Peyer's patch (tissue), 4 donors: ENCODE measurements at regions not wholly inside any gene's neighbourhood (a gene's known extent, or its start where the extent isn't known, plus 50 kb on each side); places are given as distances from the start of the nearest gene placed in this dataset.

Experiments
- POLR2A ChIP-seq, 2 donors: fragments of 450-650 bp; IDR thresholded peaks; one replicate each; pipeline ENCODE4 v1.5.1; 2017; ENCODE audit warnings: antibody characterized with exemption in 2 of 2, mild to moderate bottlenecking in 2 of 2, moderate library complexity in 2 of 2
- TF ChIP-seq, protein P1 (sequence below), 6 experiments: fragments of 450-650 bp in 4 of 6; fragments of 200-600 bp in 2 of 6; sonication (generic) in 1 of 6; IDR thresholded peaks; one replicate each; pipeline ENCODE4 v1.5.1; 2017 to 2019; ENCODE audit warnings: antibody characterized with exemption in 6 of 6, mild to moderate bottlenecking in 3 of 6, moderate library complexity in 1 of 6

DNA sequence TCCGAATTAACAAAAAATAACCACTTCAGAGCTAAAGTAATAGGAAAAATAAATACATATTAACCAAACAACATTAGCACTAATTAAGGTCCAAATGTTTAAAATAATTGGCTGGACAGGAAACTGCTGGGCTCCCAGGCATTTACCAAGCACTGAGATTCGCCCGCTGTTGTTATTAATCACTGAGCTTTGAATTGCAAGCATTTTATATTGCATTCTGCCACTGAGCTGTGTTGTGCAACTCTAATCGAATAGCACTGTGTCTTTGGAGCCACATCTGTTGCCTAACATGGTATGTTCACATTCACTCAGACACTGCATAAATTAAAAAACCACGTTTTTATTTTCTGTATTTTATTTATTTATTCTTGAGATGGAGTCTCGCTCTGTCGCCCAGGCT, 88.9 kb downstream of the SOWAHC start:
- TF ChIP-seq, protein P1, sequence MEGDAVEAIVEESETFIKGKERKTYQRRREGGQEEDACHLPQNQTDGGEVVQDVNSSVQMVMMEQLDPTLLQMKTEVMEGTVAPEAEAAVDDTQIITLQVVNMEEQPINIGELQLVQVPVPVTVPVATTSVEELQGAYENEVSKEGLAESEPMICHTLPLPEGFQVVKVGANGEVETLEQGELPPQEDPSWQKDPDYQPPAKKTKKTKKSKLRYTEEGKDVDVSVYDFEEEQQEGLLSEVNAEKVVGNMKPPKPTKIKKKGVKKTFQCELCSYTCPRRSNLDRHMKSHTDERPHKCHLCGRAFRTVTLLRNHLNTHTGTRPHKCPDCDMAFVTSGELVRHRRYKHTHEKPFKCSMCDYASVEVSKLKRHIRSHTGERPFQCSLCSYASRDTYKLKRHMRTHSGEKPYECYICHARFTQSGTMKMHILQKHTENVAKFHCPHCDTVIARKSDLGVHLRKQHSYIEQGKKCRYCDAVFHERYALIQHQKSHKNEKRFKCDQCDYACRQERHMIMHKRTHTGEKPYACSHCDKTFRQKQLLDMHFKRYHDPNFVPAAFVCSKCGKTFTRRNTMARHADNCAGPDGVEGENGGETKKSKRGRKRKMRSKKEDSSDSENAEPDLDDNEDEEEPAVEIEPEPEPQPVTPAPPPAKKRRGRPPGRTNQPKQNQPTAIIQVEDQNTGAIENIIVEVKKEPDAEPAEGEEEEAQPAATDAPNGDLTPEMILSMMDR (IDR thresholded peaks at IDR 0.05), result no peak
- TF ChIP-seq POLR2A (IDR thresholded peaks at IDR 0.05), result no peak
